ENCODE measurements at regions not wholly inside any gene's neighbourhood (a gene's known extent, or its start where the extent isn't known, plus 50 kb on each side); places are given as distances from the start of the nearest gene placed in this dataset.
"Not testable (repeated sequence)": the region's sequence is repeated elsewhere in the genome, so short reads cannot be mapped to it uniquely, and the experiment has no call there.

DNA sequence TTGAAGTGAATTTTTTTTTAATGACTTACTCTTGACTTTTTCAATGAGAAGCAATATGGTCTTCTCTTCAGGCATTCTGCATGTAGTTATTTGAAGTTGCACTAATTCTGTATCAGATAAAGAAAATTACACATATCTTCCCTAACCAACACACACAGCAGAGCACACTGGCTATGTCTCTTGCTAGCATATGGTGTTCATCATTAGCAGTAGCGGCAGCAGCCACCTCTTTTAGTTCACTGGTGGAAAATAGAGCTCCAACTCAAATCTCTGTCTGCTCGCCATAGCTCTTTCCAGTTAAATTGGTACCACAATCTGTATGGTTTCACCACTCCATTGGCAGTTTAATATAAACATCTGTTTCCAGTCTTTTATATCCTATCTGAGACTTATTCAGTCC lies 278.1 kb upstream of the ZEB2 start:
- no peak for DNase-seq (ENCODE audit: low read depth, low spot score)

DNA sequence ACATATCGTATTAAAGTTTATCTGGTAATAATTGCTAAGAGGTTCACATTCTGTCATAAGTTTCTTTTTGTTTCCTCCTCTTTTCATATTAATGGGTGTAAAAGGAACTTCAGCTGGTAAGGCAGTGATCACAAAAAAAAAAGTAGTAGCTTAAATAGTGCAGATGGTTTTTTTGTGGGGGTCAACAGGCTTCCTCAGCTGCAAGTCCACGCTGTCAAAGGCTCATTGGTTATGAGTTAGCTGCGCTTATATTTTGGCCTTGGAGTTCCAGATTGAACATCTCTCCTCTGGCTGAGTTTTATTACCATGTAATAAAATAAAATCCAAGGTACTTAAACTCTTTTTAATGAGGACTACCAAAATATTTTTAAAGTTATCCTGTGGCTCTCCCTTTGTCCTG lies 277.0 kb upstream of the ZEB2 start:
- no peak for DNase-seq (ENCODE audit: low read depth, low spot score)

DNA sequence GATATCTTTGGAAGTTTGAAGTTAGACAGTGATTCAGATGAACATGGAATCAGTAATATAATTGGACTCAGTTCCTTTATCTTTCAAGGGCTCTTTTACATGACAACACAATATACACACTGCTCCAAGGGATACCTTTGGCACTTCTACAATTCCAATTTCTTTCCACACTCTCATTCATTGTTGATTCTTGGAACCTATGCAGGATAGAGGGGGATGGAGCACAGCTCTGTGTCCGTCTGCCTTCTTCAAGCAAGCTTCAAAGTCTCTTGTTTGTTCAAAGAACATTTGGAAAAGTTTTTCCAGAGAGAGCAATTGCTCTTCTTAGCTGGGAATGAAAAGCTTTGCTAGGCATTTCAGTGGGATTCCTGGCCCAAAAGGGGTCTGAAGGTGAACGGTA lies 276.2 kb upstream of the ZEB2 start:
- DNase-seq (ENCODE audit: low read depth, low spot score) = no peak

DNA sequence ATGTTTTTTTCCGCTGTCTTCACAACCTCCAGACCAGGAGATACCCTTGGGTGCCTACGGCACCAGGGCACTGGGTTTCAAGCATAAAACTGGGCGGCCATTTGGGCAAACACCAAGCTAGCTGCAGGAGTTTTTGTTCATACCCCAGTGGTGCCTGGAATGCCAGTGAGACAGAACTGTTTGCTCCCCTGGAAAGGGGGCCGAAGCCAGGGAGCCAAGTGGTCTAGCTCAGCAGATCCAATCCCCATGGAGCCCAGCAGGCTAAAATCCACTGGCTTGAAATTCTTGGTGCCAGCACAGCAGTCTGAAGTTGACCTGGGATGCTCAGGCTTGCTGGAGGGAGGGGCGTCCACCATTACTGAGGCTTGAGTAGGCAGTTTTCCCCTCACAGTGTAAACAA lies 265.3 kb upstream of the ZEB2 start:
- DNase-seq (ENCODE audit: low read depth, low spot score) = no peak

DNA sequence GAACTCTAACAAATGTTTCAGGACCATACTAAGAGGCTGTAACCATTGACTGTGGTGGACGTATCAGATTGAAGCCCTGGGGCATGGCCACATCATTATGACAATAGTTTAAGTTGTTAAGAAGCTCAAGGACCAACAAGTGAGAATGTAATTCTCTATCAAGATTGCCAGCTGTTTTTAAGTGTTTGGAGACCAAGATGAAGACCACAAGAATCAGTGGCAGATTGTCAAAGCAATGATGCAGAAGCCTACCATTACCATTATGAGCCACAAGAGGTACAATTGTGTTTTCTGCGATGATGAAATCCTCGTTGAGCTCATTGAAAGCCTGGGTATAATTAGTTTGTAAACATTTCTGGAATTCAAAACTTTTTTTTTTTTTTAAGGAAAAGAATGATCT lies 261.1 kb upstream of the ZEB2 start:
- DNase-seq (ENCODE audit: low read depth, low spot score) = peak; percentile 31

DNA sequence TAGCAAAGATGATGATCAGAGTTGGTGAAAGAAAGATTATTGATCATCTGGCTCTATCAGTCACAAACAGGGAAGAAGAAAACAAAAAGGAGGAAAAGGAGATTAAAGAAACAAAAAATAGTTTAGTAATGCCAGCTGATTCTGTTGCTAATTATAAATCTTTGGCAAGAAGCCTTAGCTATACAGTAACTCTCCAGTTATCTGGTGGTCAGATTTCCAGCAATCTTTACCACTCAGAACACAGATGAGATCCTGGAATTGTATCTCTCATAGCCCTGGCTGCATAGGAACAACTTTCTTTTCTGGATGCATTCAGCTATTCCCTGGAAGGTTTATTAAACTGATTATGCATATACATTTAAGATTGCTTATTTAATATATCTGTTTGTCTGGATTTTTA lies 256.8 kb upstream of the ZEB2 start:
- DNase-seq (ENCODE audit: low read depth, low spot score) = no peak

DNA sequence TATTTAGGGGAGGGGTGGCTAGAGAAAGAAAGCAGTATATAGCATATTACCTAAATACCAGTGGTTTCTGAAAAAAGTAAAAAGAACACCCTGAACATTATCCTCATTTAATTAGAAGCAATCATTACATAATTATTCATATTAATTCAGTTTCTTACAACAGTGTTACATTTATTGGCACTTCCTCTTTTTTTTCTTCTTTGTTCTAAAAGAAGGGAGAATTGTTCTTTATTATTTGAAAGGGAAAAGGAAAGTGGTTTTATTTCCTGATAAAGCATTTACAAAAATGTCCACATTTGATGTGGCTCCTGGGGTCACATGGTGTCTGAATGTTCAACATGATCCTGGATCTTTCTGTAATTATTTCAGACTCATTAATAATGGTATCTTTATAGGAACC lies 254.9 kb upstream of the ZEB2 start:
- DNase-seq (ENCODE audit: low read depth, low spot score) = no peak

DNA sequence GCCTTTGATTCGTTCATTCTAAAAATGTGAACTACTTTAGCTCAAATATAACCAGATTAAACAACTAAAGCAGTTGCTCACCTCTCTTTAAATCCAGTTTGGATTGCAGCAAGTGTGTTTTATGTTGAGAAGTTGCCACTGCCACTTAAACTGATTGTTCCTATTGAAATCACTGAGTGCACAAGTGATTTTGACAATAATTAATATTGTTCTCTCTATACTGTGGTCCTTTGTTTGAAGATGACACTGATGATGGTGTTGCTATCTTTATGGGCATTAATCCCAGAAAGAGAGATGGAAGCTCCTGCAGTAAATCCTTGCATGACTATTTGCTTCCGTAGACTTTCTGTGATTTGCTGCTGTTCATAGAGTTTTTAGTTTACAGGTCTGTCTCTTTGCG lies 251.4 kb upstream of the ZEB2 start:
- no peak for DNase-seq (ENCODE audit: low read depth, low spot score)

DNA sequence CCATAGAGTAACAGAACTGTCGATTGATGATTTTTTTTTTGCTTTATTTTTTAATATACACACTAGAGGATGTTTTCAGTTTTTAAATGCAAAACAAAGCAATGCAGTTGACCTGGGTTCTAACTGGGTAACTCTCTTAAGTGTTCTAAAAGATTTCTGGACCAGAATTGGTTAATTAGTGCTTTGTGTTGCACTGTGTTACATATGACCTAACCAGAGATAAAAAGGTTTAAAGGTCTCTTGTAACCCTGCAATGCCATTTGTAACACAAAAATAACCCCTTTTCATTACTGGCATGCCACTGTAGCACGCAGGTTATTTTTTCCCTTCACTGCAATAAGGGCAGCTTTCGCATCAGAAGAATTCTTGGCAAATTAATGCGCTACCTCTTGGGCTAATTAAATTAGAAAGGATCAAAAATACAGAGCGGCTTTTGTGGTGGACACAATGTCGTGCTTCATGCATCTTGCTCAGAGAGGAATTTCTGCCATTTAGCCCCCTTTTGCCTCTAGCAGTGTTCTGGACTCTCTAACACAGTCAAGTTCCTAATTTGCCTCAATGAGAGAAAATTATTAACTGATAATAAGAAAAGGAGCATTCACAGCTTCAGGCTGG lies 250.8 kb upstream of the ZEB2 start:
- peak; percentile 33 for DNase-seq (ENCODE audit: low read depth, low spot score)

DNA sequence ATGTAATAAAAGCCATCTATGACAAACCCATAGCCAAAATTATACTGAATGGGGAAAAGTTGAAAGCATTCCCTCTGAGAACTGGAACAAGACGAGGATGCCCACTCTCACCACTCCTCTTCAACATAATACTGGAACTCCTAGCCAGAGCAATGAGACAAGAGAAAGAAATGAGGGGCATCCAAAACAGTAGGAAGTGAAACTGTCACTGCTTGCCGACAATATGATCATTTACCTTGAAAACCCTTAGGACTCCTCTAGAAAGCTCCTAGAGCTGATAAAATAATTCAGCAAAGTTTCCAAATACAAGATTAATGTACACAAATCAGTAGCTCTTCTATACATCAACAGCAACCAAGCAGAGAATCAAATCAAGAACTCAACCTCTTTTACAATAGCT lies 241.0 kb upstream of the ZEB2 start:
- DNase-seq (ENCODE audit: low read depth, low spot score) = not testable (repeated sequence)

DNA sequence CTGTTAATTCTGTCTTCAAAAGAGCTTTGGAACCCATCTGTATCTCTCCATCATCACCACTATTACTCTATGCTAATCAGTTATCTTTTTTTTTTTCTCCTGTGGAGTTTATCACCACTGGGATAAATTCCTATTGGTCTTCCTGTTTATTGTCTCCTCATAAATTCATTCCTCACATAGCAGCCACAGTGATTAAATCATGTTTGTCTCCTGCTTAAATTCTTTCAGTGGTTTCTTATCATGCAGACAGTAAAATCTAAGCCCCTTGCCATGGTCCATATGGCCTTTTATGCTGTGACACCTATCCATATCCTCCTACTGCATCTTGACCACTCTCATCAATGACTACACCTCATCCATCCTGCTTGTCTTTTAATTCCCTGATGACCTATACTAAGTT lies 239.8 kb upstream of the ZEB2 start:
- DNase-seq (ENCODE audit: low read depth, low spot score) = no peak

DNA sequence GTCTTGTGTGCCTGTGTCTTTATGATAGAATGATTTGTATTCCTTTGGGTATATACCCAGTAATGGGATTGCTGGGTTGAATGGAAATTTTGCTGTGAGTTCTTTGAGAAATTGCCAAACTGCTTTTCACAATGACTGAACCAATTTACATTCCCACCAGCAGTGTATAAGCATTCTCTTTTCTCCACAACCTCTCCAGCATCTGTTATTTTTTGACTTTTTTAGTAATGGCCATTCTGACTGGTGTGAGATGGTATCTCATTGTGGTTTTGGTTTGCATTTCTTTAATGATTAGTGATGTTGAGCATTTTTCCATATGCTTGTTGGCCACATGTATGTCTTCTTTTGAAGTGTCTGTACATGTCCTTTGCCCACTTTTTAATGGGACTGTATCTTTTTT lies 238.3 kb upstream of the ZEB2 start:
- DNase-seq (ENCODE audit: low read depth, low spot score) = peak; percentile 22

DNA sequence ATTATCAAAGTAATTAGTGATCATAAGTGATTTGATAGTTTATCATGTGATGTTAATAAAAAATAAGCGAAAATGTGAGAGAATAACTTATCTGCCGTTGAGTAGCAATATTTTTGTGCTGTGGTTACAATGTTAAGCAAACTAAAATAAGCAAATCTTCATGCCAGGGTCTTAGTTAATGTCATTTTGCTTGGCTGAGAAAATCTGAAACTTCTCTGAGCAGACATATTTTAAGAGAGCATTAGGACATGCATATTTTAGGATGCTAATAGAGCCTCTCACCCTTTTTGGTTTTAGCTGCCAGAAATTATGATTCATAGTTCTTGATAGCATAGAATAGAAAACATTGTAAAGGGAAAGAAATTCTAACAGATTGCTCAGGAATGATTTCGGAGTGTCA lies 233.5 kb upstream of the ZEB2 start:
- no peak for DNase-seq (ENCODE audit: low read depth, low spot score)

DNA sequence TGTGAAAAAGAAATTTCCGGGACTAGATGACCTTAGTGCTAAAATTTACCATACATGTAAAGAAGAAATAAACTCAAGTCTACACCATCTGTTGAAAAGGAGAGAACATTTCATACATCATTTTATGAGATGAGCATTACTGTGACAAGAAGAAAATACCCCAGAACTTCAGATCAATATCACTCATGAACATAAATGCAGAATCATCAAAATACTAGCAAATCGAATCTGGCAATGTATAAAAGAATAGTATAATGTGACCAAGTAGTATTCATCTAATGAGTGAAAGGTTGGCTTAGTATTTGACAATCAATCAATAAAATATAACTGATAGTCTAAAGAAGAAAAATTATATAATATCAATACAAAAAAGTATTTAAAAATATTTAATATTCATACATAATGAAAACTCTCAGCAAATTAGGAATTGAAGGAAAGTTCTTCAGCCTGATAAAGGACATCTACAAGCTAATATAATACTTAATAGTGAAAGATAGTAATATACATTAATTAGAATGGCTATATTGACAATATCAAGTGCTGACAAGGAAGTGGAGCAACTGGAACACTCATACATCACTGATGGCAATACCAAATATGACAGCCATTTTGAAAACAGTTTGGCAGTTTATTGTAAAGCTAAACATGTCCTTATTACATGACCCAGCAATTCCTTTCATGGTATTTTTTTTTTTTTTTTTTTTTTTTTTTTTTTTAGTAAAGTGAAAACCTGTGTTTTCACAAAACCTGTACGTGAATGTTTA lies 231.4 kb upstream of the ZEB2 start:
- DNase-seq (ENCODE audit: low read depth, low spot score) = no peak

DNA sequence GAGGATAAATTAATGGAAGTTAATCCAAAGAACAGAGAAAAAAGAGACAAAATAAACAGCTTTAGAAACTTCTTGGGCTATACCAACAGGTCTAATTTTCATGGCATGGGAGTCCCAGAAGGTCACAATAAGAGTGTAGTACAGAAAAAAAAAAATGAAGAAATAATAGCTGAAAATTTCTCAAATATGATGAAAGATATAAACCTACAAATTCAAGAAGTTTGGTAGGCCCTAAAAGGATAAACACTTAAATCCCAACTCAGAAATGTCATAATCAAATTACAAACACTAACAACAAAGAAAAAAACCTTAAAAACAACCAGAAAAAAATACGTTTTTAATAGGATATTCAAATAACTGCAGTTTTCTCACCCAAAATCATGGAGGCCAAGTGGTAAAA lies 229.3 kb upstream of the ZEB2 start:
- no peak for DNase-seq (ENCODE audit: low read depth, low spot score)

DNA sequence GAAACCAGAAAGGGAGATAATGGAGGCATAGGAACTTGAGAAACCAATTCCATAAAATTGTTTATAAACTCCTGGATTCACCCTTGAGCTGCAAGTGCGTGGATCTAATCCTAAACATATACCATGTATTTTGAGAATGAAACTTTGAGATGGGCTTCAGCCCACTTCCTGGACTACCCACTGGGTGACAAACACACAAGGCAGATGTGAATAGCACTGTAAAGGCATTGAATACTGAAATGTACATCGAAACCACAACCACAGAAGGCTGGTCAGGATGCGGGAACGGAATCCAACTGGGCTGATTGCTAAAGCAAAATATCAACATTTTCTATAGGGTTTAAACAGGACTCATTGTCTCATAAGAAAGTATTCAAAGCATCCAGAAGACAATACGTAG lies 228.5 kb upstream of the ZEB2 start:
- no peak for DNase-seq (ENCODE audit: low read depth, low spot score)

DNA sequence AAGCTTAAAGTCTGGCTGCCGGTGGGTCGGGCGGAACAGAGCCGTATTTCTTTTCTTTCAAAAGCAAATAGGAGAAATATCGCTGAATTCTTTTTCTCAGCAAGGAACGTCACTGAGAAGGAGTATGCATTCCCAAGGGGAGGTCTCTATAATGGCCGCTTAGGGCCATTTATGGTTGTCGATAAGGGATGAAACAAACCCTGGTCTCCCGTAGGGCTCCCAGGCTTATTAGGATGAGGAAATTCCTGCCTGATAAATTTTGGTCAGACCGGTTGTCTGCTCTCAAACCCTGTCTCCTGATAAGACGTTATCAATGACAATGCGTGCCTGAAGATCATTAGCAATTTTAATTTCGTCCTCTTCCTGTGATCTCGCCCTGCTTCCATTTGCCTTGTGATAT lies 227.7 kb upstream of the ZEB2 start:
- DNase-seq (ENCODE audit: low read depth, low spot score) = no peak

DNA sequence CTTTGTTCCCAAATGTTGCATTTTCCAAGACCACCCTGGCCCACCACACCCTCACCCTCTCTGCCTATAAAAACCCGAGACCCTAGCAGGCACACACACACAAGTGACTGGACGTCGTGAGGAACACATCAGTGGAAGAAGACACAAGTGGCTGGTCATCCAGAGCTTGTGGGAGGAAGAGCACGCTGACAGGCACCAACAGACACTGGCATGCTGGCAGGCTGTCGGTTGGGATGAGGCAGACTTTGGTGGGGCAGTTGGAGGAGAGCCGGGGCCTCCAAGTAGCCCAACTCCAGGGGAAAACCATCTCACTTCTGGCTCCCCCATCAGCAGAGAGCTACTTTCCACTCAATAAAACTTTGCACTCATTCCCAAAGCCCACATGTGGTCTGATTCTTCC lies 225.5 kb upstream of the ZEB2 start:
- DNase-seq (ENCODE audit: low read depth, low spot score) = no peak

DNA sequence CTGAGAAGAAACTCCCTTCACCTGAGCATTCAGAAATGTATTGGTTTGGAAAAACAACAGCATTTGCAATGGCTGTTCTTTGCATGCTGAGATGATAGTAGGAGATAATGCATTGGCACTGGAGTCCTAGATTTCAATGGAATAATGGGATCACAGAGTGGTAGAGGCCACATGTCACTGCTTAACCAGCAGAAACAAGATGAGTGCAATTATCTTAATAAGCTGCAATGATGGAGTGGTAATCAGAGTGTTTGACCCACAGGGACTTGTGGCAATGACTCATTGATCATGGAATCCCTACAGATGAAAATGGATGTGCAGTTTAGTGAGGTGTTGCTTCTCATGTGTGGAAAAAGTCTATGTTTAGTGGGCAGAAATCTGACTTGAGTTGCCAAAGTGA lies 218.8 kb upstream of the ZEB2 start:
- DNase-seq (ENCODE audit: low read depth, low spot score) = no peak

DNA sequence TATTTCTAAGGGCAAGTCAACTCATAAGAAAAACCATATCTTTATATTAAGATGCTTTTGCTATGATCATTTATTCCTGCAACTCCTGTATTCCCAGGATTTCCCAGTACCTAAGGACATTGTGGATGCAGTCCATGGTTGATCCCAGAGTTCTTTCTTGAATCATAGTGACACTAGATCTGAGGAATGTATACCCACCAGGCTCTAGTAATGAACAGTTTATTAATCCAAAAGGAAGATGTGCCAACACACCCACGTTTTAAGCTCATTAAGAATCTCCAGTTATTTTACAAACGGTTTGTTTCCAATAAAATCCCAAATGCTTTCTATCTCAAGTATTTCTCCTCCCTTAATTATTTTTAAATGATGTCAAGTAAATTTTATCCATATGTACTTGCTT lies 210.8 kb upstream of the ZEB2 start:
- DNase-seq (ENCODE audit: low read depth, low spot score) = no peak

DNA sequence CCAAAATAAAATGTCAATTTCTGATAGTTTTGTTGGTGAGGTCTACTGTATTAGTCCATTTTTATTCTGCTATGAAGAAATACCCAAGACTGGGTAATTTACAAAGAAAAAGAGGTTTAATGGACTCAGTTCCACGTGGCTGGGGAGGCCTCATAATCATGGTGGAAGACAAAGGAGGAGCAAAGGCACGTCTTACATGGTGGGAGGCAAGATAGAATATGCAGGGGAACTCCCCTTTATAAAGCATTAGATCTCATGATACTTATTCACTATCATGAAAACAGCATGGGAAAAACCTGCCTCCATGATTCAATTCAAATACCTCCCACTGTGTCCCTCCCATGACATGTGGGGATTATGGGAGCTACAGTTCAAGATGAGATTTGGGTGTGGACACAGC lies 204.5 kb upstream of the ZEB2 start:
- not testable (repeated sequence) for DNase-seq (ENCODE audit: low read depth, low spot score)

DNA sequence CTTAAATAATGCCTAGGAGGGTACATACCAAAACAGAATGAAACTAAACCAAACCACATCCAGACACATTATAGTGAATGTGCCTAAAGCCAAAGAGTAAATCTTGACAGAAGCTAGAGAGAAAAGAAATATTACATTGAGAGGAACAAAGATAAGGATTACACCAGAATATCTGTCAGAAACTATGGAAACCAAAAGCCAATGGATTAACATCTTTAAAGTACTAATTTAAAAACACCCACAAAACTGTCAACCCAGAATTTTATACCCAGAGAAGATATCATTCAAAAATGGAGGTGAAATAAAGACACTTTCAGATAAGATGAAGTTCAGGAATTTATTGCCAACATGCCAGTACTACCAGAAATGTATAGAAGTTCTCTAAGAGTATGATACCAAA lies 198.5 kb upstream of the ZEB2 start:
- no peak for DNase-seq (ENCODE audit: low read depth, low spot score)

DNA sequence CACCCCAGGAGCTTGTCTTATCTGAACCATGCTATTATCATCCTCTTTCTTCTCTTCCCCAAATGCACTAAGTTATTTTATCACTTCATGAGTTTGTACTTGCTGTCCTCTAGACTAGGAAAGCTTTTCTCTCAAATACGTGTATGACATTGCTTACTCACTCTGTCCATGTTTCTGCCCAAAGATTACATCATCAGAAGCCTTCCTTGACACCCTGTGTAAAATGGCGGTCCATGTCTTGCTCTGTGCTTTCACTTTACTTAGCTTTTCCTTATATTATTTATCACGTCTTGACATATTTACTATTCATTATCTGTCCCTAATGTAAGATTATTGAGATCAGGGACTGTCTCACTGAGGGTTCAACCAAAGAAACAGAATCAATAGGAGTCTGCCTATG lies 196.1 kb upstream of the ZEB2 start:
- no peak for DNase-seq (ENCODE audit: low read depth, low spot score)

DNA sequence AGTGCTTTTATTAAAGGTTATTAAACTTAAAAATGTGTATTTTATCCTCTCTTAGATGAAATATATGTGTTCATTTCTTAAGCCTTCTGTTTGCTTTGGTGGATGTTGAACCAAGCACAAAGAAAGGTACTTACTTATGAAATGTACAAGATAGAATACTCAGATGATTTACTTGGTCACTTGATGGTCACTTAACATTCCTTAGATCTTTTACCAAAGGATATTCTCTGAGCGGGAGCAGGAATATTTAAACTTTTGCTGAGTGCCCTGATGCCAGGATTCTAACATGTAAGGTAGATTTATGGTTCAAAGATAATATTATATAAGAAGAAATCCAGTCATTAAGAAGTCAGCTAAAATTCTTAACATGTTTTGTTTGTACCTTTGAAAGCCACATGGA lies 193.5 kb upstream of the ZEB2 start:
- no peak for DNase-seq (ENCODE audit: low read depth, low spot score)

Data from astrocyte of the hippocampus (primary cell).